Panc1 (cell line): ENCODE measurements at regions not wholly inside any gene's neighbourhood (a gene's known extent, or its start where the extent isn't known, plus 50 kb on each side); places are given as distances from the start of the nearest gene placed in this dataset.

Source experiments
- CTCF ChIP-seq: fragments of 450-650 bp; IDR thresholded peaks from 2 replicates; pipeline ENCODE4 v1.5.1; 2017; ENCODE audit warnings: mild to moderate bottlenecking
- SIN3A ChIP-seq: IDR thresholded peaks from 2 replicates; pipeline ENCODE4 v1.6.1; 2012; ENCODE audit warnings: low read depth, mild to moderate bottlenecking, low read length, moderate library complexity, borderline replicate concordance; ENCODE audit not compliant: insufficient read depth
- TCF7L2 ChIP-seq: IDR thresholded peaks from 2 replicates; pipeline ENCODE4 v1.6.1; 2011; ENCODE audit warnings: mild to moderate bottlenecking, low read depth, low read length, inconsistent platforms

- no peak for TF ChIP-seq TCF7L2
- TF ChIP-seq CTCF, result peak; percentile 51; the same call in 1 of the 2 replicates
- TF ChIP-seq SIN3A, result no peak
These were observed 51.8 kb upstream of the ANK3 start for GRCh38 chr10:60441515-60441914.
